ENCODE measurements at regions not wholly inside any gene's neighbourhood (a gene's known extent, or its start where the extent isn't known, plus 50 kb on each side); places are given as distances from the start of the nearest gene placed in this dataset.

- DNase-seq (ENCODE audit: low read depth), result no peak
These were observed 566.8 kb upstream of the AADAT start for GRCh38 chr4:170656506-170656905.

GRCh38 chr4:170652571-170652970 is 562.8 kb upstream of the AADAT start:
- no peak for DNase-seq (ENCODE audit: low read depth)

- DNase-seq (ENCODE audit: low read depth), result no peak
These were observed 562.0 kb upstream of the AADAT start for GRCh38 chr4:170651786-170652185.

- DNase-seq (ENCODE audit: low read depth), result no peak
These were observed 537.7 kb upstream of the AADAT start for GRCh38 chr4:170627418-170627817.

- DNase-seq (ENCODE audit: low read depth), result no peak
These were observed 534.1 kb upstream of the AADAT start for GRCh38 chr4:170623899-170624298.

GRCh38 chr4:170610434-170610833 is 520.7 kb upstream of the AADAT start:
- no peak for DNase-seq (ENCODE audit: low read depth)

- DNase-seq (ENCODE audit: low read depth), result no peak
These were observed 510.1 kb upstream of the AADAT start for GRCh38 chr4:170599894-170600293.

- no peak for DNase-seq (ENCODE audit: low read depth)
These were observed 501.3 kb upstream of the AADAT start for GRCh38 chr4:170591076-170591475.

- DNase-seq (ENCODE audit: low read depth), result no peak
These were observed 499.9 kb upstream of the AADAT start for GRCh38 chr4:170589597-170590191.

GRCh38 chr4:170581969-170582368 is 492.2 kb upstream of the AADAT start:
- DNase-seq (ENCODE audit: low read depth), result no peak

- no peak for DNase-seq (ENCODE audit: low read depth)
These were observed 491.6 kb upstream of the AADAT start for GRCh38 chr4:170581322-170581721.

- no peak for DNase-seq (ENCODE audit: low read depth)
These were observed 490.9 kb upstream of the AADAT start for GRCh38 chr4:170580651-170581050.

- DNase-seq (ENCODE audit: low read depth), result no peak
These were observed 449.2 kb upstream of the AADAT start for GRCh38 chr4:170538821-170539473.

- no peak for DNase-seq (ENCODE audit: low read depth)
These were observed 440.3 kb upstream of the AADAT start for GRCh38 chr4:170529748-170530722.

- DNase-seq (ENCODE audit: low read depth), result no peak
These were observed 436.7 kb upstream of the AADAT start for GRCh38 chr4:170526471-170526870.

GRCh38 chr4:170522427-170522970 is 432.7 kb upstream of the AADAT start:
- no peak for DNase-seq (ENCODE audit: low read depth)

GRCh38 chr4:170497689-170498088 is 407.9 kb upstream of the AADAT start:
- DNase-seq (ENCODE audit: low read depth), result no peak

GRCh38 chr4:170497112-170497511 is 407.4 kb upstream of the AADAT start:
- peak; percentile 2 for DNase-seq (ENCODE audit: low read depth)

- no peak for DNase-seq (ENCODE audit: low read depth)
These were observed 402.2 kb upstream of the AADAT start for GRCh38 chr4:170491981-170492380.

- DNase-seq (ENCODE audit: low read depth), result no peak
These were observed 386.6 kb upstream of the AADAT start for GRCh38 chr4:170476351-170476750.

- no peak for DNase-seq (ENCODE audit: low read depth)
These were observed 375.7 kb upstream of the AADAT start for GRCh38 chr4:170465429-170465828.
